Spinal cord (tissue), 10 donors: ENCODE measurements at regions not wholly inside any gene's neighbourhood (a gene's known extent, or its start where the extent isn't known, plus 50 kb on each side); places are given as distances from the start of the nearest gene placed in this dataset. TPM values are rescaled to one million over a fixed set of nuclear protein-coding genes. Genes with fewer than 3 reads are reported as not detected.

Experiments used
- DNase-seq, 6 donors: peaks; one replicate each; pipeline versions ENCODE4 v3.0.0 to v3.0.0-alpha.2; 2013 to 2015; ENCODE audit warnings: low spot score in 6 of 6, low read depth in 4 of 6
- H3K27ac ChIP-seq: one replicate; pipeline ENCODE4 v1.5.1; 2013; ENCODE audit warnings: low read depth, low read length, control low read depth
- H3K27me3 ChIP-seq: one replicate; pipeline ENCODE4 v1.6.1; 2013; ENCODE audit warnings: low read length; ENCODE audit not compliant: control insufficient read depth, insufficient read depth
- H3K36me3 ChIP-seq: one replicate; pipeline ENCODE4 v1.6.1; 2013; ENCODE audit warnings: low read length; ENCODE audit not compliant: control insufficient read depth, insufficient read depth
- H3K4me1 ChIP-seq: one replicate; pipeline ENCODE4 v1.6.1; 2013; ENCODE audit warnings: low read length; ENCODE audit not compliant: control insufficient read depth, insufficient read depth
- H3K4me3 ChIP-seq: one replicate; pipeline ENCODE4 v1.5.1; 2013; ENCODE audit warnings: low read depth, low read length, control low read depth
- H3K9me3 ChIP-seq: one replicate; pipeline ENCODE4 v1.6.1; 2013; ENCODE audit warnings: low read length; ENCODE audit not compliant: control insufficient read depth, insufficient read depth
- WGBS: methylation state at CpG from one replicate; pipeline ENCODE4 v1.1.5; 2013; ENCODE audit warnings: missing lambda C conversion rate; ENCODE audit not compliant: insufficient coverage; 5-methylcytosine and 5-hydroxymethylcytosine counted together
- small RNA-seq: library from RNA; depleted of rRNA; stranded (forward); fragments of <200 nt; gene quantifications from one replicate; pipeline ENCODE3, GENCODE V24; 2014; ENCODE audit warnings: low replicate concordance
- donor health status: healthy.

- H3K27ac ChIP-seq, result no peak overlapping the region
- no peaks in the 10 kb centered on the region for H3K27me3 ChIP-seq
- WGBS, result 78% methylated on average over 5 of the region's 9 CpGs
Measured at GRCh38 chr4:14934704-14935390, 67.4 kb upstream of the CPEB2 start.

DNA sequence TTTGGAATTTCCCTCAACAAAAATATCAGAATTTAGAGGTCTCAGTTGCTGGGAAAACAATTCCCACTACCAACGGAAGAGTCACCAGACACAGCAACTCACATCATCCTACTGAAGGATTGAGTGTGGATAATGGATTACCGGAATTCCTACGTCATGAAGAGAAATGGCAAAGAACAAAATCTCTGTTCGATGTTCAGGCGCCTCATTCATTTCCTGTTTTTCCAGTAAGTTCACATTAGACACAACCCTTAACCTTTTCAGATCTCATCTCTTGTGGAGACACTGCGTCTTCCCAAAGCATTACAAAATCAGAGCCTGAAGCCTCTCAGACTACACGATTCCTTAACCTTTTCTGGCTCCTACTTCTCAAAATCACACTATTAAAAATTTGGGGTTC lies 58.5 kb upstream of the CPEB2 start:
- DNase-seq, result no peak
- 92% methylated on average over 3 of the region's 7 CpGs for WGBS
- no peaks in the 10 kb centered on the region for H3K9me3 ChIP-seq

More at GRCh38 chr4:14934704-14935390, 67.4 kb upstream of the CPEB2 start:
- Histone ChIP-seq H3K9me3 (no peaks in the 10 kb centered on the region), H3K4me3 (no peak overlapping the region), H3K4me1 (no peaks in the 10 kb centered on the region), H3K36me3 (no peaks in the 10 kb centered on the region)
- no peak for DNase-seq

GRCh38 chr4:14952352-14952751 lies 49.9 kb upstream of the CPEB2 start:
- Histone ChIP-seq H3K27ac (no peak overlapping the region), H3K4me1 (no peaks in the 10 kb centered on the region)

More for the DNA sequence above, 58.5 kb upstream of the CPEB2 start:
- no peaks in the 10 kb centered on the region for H3K36me3 ChIP-seq
- no peaks in the 10 kb centered on the region for H3K4me1 ChIP-seq
- H3K27me3 ChIP-seq, result no peaks in the 10 kb centered on the region
- no peak overlapping the region for H3K27ac ChIP-seq
- H3K4me3 ChIP-seq, result no peak overlapping the region

More at GRCh38 chr4:14952352-14952751, 49.9 kb upstream of the CPEB2 start:
- DNase-seq, result no peak
- no peak overlapping the region for H3K4me3 ChIP-seq
- no peaks in the 10 kb centered on the region for H3K27me3 ChIP-seq
- H3K9me3 ChIP-seq, result no peaks in the 10 kb centered on the region
- no peaks in the 10 kb centered on the region for H3K36me3 ChIP-seq

Small RNAs in the stretch of these regions (small RNA-seq; reads per million reads assigned to genes)
- not detected for gene RF00092
